GM21423 (cell line): ENCODE measurements at regions not wholly inside any gene's neighbourhood (a gene's known extent, or its start where the extent isn't known, plus 50 kb on each side); places are given as distances from the start of the nearest gene placed in this dataset.
A peak's percentile ranks its signal among the peaks of the same experiment; 100 is the strongest.

ENCODE experiments used
- ATAC-seq: cut with Tn5 transposase; IDR thresholded peaks from one replicate; pipeline ENCODE4 v1.9.1; 2021; ENCODE audit warnings: mild to moderate bottlenecking, moderate library complexity; ENCODE audit not compliant: unreplicated experiment

DNA sequence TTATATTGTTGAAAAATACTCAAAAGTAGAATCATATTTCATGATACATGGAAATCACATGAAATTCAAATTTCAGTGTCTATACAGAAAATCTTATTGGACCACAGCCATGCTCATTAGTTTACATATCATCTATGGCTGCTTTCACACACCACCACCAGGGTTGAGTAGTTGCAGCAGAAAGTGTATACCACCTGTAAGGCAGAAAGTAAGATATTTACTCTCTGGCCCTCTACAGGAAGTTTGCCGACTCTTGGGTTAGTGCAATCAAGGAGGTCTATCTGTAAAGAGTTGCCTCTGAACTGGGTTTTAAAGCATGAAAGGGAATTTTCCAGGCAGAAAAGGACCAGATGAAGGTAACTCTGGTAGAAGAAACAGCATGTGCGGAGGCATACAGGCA is 432.3 kb downstream of the DHX35 start:
- no peak for ATAC-seq

DNA sequence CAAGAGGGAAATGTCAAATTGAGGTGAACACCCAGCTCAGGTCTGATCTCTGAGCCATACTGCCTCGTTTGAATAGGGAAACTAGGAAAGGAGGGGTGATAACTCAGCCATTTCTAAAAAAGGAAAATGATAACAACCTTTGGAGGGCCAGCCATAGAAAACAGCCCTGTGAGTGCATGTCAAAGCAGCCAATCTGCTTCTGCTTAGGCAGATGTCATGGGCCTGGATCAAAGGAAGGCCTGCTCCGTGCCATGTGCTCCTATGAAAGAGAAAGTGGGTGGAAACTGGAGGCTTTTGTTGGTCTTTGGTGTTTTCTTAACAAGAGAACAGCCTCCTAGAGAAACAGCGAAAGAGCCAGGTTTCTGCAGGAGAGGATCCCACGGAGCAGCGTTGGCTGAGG is 428.0 kb downstream of the DHX35 start:
- ATAC-seq: no peak

DNA sequence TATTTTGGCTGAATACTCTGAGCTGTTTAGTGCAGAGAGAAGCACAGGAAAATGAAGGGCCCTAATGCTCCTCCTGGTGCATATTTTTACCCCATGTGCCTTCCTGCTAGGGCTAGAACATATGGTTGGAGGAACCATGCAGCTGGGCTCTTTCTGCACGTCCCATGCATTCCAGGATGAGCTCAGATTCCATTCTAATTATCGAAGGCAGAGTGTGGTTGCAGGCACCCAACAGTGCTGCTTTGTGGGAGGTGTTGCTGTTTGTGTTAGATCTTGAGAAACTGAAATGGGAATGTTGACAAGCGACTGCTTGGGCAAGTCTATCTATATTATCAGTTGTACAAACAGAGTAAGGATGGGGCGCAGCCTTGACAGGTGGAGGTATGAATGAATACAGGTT is 419.5 kb downstream of the DHX35 start:
- ATAC-seq: no peak

DNA sequence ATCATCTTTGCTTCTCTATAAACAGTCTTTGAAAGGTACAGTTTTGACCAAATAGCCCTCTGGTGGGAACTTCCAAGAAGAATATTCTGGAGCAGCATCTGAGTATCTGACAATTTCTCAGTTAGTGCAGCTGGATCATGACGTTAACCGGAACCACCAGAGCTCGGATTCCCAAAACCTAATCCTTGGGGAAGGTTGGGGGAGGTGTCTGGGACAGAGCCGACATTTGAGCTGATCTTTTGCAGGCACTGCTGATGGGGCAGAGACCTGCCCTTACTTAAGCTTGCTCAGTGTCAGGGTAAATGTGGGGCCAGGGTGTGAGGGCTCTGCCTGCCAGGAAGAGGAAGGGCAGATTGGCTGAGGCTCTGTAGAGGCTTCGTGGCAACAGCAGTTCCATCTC is 416.6 kb downstream of the DHX35 start:
- no peak for ATAC-seq

DNA sequence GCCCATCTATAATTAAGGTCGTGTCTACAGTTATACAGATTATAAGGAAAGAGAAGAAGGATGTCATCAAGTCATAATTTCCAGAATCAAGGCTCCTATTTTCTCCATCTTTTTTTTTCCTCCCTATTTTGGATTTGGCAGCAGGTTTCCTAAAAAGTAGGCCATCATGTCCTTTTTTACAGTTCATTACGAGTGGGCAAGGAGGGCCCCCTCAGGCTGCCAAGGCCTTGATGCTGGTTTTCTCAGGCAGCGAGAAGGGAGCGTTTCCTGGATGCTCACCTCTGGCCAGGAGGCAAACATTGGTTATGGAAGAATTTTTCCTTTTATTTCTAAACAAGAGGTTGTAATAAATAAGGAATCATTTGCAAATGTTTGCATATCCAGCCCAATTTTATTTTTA is 414.6 kb downstream of the DHX35 start:
- no peak for ATAC-seq

DNA sequence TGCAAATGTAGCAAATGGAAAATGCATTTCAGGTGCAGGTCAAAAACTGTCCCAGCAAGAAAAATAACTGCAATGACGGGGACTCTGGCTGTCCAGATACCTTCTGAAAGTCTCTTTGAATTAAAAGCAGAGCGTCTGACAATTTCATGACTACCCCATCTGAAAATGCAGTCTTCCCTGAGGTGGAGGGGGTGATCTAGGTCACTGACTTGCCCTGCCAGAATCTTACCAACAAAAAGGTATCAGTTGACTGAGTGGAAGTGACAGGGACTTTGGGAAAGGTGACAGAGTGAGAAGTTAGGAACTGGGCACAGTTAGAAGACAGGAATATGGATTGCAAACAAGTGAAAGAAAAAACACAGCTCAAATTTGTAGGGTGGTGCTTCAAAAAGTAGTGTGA is 402.2 kb downstream of the DHX35 start:
- no peak for ATAC-seq

DNA sequence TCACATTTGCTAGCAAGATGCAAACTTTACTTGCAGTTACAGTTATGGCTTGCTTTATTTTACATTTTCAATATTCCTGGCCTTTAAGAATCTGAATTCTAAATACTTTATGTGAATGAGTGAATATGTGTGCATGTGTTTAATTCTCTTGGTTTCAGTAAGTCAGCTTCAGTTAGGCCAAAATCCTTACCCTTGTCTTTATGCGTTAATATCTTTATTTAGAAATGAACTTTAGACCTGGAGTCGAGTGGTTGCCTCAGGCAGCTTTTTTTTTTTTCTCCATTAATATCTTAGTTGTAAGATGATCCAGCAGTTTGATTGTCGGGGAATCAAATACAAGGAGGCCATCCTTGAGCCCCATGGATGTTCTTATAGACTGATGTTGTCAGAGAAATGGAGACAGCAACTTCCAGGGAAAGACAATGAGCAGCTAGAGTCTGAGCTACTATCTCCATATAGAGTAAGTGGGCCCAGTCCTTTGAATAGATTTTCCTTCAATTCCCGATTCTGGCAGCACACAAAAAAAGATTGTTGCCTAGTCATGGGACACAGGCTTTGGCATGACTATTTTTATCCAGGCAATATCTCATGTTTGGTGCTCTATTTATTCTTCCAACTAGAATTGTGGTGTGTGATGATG is 398.0 kb downstream of the DHX35 start:
- no peak for ATAC-seq

DNA sequence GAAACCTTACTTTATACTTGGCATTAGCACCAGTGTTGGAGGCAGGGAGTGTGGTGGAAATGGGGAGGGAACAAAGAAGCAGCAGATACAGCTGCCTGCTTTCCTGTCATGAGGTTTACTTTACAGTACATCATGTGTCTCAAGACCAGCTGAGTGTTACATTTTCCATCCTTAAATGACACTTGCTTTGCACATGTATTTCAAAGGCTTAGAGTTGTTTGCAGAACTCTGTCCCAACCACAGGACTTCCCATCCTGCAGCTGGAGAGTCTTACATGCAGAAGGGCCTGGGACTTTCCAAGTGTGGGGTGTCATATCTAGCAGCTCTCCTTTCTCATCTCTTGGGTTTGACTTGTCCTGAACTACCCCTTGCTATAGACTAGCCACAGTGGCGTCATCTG is 395.9 kb downstream of the DHX35 start:
- no peak for ATAC-seq

DNA sequence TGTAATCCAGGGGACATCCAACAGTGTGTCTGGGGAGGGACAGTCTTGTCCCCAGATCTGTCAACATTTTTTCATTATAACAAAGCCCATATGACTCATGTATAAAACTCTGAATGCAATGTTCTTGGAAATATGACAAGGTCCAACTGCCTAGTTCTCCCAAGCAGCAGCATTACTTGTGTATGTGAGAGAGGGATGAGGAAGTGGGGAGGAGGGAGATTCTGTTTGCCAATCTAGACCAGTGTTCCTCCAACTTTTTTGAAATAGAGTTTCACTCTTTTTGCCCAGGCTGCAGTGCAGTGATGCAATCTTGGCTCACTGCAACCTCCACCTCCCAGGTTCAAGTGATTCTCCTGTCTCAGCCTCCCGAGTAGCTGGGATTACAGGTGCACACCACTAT is 394.8 kb downstream of the DHX35 start:
- no peak for ATAC-seq

DNA sequence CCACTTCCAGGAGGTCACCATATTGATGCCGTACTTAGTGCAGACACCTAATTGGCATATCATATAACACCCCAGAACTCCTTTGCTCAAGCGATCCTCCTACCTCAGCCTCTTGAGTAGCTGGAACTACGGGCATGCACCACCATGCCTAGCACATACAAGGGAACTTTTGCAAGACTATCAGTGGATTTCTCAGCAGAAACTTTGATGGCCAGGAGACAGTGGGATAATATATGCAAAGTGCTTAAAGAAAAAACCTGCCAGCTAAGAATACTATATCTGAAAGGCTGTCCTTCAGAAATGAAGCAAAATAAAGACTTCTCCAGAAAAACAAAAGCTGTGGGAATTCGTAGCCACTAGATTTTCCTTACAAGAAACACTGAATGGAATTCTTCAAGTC is 387.1 kb downstream of the DHX35 start:
- ATAC-seq: no peak

DNA sequence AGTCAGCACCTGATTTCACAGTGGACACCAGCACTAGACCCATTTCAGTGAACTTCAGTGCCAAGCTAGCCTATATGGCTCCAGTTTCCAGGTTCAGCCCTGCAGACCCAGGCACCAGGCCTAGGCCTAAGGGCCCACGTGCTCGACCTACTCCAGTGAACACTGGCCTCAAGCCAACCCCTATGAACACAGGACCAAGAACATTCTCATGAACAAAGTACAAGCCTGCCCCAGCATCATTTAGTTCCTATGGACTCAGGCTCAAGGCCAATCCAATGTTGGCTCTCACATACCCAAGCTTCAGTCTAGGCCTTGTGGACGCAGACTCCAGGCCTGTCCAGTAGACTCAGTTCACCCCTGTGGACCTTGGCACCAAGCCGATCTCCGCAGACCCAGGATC is 385.5 kb downstream of the DHX35 start:
- ATAC-seq: no peak

DNA sequence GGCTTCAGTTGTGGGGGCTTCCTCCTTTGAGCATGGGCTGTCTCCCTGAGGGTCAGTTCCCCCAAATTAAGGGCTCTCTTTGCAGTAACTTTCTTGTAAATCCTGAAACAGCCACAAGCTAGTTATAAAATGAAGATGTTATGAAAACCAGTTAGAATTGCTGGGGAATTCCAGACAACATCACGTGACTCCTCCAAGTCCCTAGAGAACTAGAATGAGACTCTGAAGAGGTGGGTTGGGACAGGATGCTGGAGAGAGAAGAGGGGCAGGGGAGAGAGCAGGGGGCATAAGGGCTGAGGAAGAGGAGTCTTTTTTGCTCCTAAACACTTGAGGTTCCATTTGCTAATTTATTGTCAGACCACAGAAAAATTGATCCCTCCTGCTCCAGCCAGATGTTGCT is 380.3 kb downstream of the DHX35 start:
- no peak for ATAC-seq

DNA sequence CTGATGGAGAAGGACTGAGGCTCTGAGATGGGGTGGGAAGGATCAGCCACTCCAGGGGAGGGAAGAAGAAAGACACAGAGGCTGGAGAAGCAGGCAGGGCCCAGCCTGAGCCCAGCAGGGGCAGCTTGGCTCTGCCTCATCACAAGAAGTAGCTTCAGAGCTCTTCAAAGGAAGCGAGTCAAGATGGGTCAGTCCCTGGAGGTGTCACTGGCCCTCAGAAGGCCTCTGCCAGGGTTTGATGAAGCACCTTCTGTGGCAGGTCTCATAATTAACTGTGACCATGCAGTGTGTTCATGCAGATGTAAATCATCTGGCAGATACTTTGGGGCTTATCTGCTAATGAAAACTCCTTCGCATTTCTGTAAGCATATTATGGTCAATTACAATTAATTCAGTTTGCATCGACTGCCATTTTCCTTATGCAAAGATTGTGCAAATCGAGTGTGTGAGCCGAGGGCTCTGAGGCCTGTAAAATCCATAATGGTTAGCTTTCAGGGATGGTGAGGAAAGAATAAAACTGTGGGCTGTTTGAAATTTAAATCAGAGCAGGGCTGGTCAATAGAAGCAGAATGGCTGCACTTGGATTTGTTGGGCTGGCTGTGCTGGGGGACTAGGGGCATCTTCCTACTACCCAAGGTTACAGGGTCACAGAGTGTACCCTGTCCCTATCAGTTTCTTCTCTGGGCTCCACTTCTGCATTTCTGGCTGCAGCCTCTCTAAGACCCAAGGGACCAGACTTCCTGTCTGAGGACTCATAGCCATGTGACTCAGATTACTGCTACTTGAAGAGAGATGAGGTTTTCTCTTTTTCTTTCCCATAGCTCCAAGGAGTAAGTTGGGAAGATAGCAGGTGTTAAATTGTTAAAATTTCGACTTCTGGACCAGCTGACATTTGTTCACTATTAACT is 376.6 kb downstream of the DHX35 start:
- ATAC-seq: peak; percentile 98

DNA sequence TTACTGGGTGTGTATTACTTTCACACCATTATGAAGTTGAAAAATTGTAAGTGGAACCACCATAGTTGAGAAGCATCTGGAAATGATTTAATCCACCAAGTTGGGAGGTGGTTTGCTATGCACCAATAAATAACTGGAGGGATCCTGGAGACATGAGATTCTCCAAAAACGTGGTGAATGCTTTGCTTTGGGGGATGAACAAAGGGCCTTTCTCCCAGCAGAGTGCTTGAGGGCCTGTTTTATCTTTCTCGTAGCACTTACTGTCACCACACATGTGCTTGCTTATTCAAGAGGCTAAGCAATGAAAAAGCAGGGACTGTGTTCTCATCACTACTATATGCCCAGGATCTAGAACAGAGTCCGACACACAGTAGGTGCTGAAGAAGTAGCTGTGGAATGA is 371.1 kb downstream of the DHX35 start:
- ATAC-seq: no peak

DNA sequence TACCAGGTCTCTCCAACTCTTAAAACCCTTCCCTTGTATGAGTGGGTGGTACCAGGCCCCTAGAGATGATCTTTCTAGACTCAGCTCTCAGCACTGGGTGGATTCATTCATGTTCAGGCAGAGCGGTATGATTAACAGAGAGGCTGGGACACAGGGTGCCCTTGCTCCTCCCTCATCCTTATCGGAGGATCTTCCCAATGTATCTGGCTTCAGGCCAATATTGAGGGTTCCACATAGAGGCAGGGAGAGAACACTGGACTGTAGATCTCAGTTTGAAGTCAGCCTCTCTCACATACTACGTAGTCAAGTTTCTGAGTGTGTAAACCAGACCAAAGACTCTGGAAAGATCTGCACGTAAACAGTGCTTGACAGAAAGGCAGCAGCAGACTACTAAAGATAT is 366.2 kb downstream of the DHX35 start:
- ATAC-seq: no peak

DNA sequence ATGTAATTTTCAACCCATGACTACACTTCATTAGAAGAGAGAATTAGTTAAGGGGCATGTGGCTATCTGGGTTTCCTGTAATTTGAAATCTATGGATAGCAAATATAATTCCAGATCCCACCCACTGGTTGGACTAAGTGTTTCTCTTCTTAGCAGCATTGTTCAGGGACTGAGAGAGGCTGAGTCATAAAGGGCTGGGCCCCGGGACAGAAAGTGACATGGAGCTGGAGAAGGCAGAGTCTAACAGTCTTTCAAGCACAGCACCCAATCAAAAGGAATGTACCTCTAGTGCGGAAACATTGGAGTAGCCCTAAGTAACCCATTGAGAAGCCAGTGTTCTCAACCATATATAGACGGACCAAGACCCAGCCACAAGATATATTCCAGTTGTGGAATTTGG is 363.9 kb downstream of the DHX35 start:
- no peak for ATAC-seq

DNA sequence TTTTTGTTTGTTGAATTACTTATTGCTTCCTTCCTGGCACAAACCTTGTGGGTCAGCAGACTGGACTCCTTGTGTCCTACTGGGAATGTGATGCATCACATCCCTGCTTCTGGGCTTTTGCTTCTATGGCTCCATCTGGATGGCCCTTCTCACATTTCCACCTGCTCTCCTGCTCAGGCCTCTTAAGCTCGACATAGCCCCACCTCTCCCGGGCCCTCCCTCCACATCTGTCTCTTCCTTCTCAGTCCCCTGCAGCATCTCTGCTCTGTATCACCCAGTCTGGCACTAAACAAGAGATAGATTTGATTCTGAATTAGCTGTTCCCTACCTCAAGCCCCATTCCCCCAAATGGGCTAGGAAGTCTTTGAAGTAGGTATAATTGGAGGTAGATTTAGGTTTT is 356.8 kb downstream of the DHX35 start:
- no peak for ATAC-seq

DNA sequence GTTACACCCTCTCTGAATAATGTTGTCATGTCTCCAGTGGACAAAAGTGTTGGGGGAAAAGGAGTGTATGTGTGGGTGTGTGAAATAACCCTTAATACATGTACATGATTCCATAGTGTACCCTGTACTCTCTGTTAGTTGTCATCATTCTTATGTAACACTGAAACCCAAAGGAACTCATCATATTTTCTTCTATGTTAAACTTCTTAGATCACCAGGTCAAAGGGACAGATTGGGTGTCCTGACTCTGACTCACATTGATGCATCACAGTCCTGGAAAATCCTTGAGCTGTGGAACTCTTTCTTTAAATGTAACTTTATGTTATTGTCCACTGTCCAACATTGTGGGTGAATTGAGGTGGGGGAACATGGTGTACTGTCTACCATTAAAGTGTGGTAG is 350.5 kb downstream of the DHX35 start:
- no peak for ATAC-seq

DNA sequence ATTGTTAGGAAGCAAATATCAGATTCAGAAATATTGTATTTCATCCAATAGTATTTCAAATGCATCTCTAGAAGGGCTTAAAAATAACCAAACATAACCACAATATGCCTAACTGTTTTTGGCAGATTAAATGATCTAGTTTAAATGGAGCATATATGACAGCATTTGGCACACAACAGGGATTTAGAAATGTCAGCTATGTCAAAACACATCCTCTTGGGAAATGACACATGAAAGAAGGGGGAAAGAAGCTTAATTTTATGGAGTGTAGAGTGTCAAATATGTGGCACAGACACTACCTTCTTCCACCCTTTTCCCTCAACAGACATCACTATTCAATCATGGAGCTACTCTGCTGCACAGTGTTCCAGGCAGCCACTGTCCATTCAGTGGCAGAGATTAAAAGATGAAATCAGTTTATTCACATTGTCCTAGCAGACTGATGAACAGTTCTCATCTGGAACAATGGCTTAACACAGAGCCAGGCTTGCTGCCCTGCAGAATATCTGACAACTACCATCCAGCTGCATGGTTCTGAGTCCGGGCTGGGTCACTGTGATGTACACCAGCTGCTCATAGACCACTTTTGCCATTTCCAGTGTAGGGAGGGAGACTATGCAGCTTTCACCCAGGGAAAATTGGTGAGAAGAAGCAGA is 349.8 kb downstream of the DHX35 start:
- no peak for ATAC-seq

DNA sequence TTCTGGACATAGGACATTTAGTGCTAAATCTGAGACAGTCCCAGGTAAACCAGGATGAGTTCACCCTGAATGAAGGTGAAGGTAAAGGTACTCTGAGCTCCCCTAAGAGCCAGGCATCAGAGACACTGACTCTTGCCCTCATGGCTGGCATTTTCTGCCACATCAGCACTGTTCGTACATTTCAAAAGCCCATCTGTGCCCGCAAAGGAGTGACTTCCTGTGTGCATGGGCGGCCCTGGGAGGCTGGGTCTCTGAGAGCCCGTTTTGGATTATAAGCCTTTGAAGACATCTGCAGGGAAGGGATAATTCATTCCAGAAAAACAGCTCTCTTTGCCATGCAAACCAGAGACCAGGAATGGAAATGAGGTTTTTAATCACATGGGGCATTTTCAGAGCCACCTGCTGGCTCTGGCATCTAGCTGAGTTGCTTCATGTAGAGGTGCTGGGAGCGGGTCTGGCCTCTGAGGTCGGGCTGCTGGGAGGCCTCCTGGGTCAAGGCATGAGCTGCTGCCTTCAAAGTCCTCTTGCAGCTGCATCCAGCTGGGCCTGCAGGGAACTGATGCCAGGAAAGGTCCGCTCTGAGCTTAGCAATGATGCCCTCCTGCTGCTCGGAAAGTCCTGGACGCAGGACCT is 348.3 kb downstream of the DHX35 start:
- no peak for ATAC-seq

DNA sequence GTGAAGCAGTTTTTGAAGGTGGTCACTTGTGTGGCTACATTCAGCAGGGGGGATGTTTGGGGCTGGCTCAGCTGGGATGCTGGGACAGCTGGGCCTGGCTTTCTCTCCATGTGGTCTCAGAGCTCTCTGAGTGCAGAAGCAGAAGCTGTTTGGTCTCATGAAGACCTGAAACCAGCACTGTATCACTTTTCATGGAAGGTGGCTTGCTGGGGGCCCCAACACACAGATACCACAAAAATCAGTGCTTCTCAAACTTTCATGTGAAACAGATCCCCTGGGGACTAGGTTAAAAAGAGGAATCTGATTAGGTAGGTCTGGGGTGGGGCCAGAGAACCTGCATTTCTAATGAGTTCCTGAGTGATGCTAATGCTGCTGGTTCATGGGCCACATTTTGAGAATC is 347.3 kb downstream of the DHX35 start:
- no peak for ATAC-seq

DNA sequence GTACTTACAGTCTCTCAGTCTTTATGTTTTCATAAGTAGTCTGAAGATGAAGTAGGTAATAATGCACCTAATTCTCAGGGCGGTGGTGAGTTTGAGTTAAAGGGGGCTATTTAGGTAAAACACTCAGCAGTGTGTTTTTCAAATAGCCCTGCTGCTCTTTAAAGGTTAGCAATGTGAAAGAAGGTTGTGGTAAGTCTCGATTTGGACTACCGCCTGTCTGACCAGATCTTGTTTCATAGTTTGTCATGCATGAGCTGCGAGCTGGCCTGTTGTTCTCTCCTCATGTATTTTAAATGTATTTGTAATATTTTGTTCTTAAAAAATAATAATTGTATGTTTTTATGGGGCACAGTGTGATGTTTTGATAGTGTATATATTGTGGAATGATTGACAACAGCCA is 340.2 kb downstream of the DHX35 start:
- ATAC-seq: no peak
